Putamen (tissue), 1 donor: ENCODE measurements at regions not wholly inside any gene's neighbourhood (a gene's known extent, or its start where the extent isn't known, plus 50 kb on each side); places are given as distances from the start of the nearest gene placed in this dataset.
"Not testable (repeated sequence)": the region's sequence is repeated elsewhere in the genome, so short reads cannot be mapped to it uniquely, and the experiment has no call there.

Experiments
- DNase-seq: peaks from one replicate; pipeline ENCODE4 v3.0.0-alpha.2; 2016; ENCODE audit warnings: low spot score

- no peak for DNase-seq
Measured at GRCh38 chr4:157781361-157781760, 391.5 kb downstream of the GASK1B start.

- no peak for DNase-seq
Measured at GRCh38 chr4:157779081-157779480, 393.7 kb downstream of the GASK1B start.

- no peak for DNase-seq
Measured at GRCh38 chr4:157776930-157777528, 395.8 kb downstream of the GASK1B start.

- no peak for DNase-seq
Measured at GRCh38 chr4:157775971-157776370, 396.9 kb downstream of the GASK1B start.

GRCh38 chr4:157772907-157773306, 399.9 kb downstream of the GASK1B start:
- no peak for DNase-seq

- no peak for DNase-seq
Measured at GRCh38 chr4:157768419-157768818, 404.4 kb downstream of the GASK1B start.

- DNase-seq = no peak
Measured at GRCh38 chr4:157763490-157763889, 409.3 kb downstream of the GASK1B start.

GRCh38 chr4:157754410-157754809, 418.4 kb downstream of the GASK1B start:
- DNase-seq = no peak

GRCh38 chr4:157751631-157752030, 421.2 kb downstream of the GASK1B start:
- no peak for DNase-seq

GRCh38 chr4:157741642-157742041, 431.2 kb downstream of the GASK1B start:
- no peak for DNase-seq

GRCh38 chr4:157739242-157739641, 433.6 kb downstream of the GASK1B start:
- no peak for DNase-seq

- DNase-seq = no peak
Measured at GRCh38 chr4:157728215-157728614, 444.6 kb downstream of the GASK1B start.

GRCh38 chr4:157727163-157727562, 445.7 kb downstream of the GASK1B start:
- no peak for DNase-seq

- DNase-seq = no peak
Measured at GRCh38 chr4:157722146-157722545, 450.7 kb downstream of the GASK1B start.

- no peak for DNase-seq
Measured at GRCh38 chr4:157713342-157713741, 459.5 kb downstream of the GASK1B start.

GRCh38 chr4:157706155-157706554, 466.7 kb downstream of the GASK1B start:
- no peak for DNase-seq

- no peak for DNase-seq
Measured at GRCh38 chr4:157702831-157703230, 470.0 kb downstream of the GASK1B start.

- no peak for DNase-seq
Measured at GRCh38 chr4:157701695-157701994, 471.2 kb downstream of the GASK1B start.

GRCh38 chr4:157700898-157701694, 471.7 kb downstream of the GASK1B start:
- DNase-seq = no peak

- no peak for DNase-seq
Measured at GRCh38 chr4:157689476-157689875, 468.9 kb downstream of the GRIA2 start.

GRCh38 chr4:157687971-157688370, 467.4 kb downstream of the GRIA2 start:
- DNase-seq = no peak

- not testable (repeated sequence) for DNase-seq
Measured at GRCh38 chr4:157679326-157679725, 458.8 kb downstream of the GRIA2 start.

GRCh38 chr4:157678478-157678877, 457.9 kb downstream of the GRIA2 start:
- DNase-seq = no peak

- DNase-seq = peak; percentile 69
Measured at GRCh38 chr4:157674699-157675098, 454.2 kb downstream of the GRIA2 start.
